Mononuclear cell (primary cell): ENCODE measurements at regions not wholly inside any gene's neighbourhood (a gene's known extent, or its start where the extent isn't known, plus 50 kb on each side); places are given as distances from the start of the nearest gene placed in this dataset.

Experiments used
- H3K27me3 ChIP-seq: 2 replicates; pipeline ENCODE4 v1.6.0; 2011; ENCODE audit warnings: low read length, control low read depth; ENCODE audit not compliant: insufficient read depth
- H3K4me1 ChIP-seq: 2 replicates; pipeline ENCODE4 v1.5.1; 2011; ENCODE audit warnings: mild to moderate bottlenecking, low read length, control low read depth; ENCODE audit not compliant: insufficient read depth
- H3K4me3 ChIP-seq: 2 replicates; pipeline ENCODE4 v1.5.1; 2011; ENCODE audit warnings: mild to moderate bottlenecking, low read length, moderate library complexity
- H3K9me3 ChIP-seq: 2 replicates; pipeline ENCODE4 v1.5.1; 2011; ENCODE audit warnings: low read depth, mild to moderate bottlenecking, control low read depth, low read length

- H3K9me3 ChIP-seq, result peaks cover 12% of the 10 kb centered on the region
- no peak overlapping the region for H3K4me3 ChIP-seq
- H3K27me3 ChIP-seq, result no peaks in the 10 kb centered on the region
- H3K4me1 ChIP-seq, result no peaks in the 10 kb centered on the region
Observed at GRCh38 chr11:95352733-95353346, 121.8 kb upstream of the SESN3 start.

GRCh38 chr11:95349345-95349942 lies 118.4 kb upstream of the SESN3 start:
- peaks cover 12% of the 10 kb centered on the region for H3K9me3 ChIP-seq
- H3K4me1 ChIP-seq, result peaks cover 14% of the 10 kb centered on the region
- no peak overlapping the region for H3K4me3 ChIP-seq
- no peaks in the 10 kb centered on the region for H3K27me3 ChIP-seq

GRCh38 chr11:95346265-95346664 lies 115.3 kb upstream of the SESN3 start:
- peaks cover 14% of the 10 kb centered on the region for H3K4me1 ChIP-seq
- no peak overlapping the region for H3K4me3 ChIP-seq
- peaks cover 12% of the 10 kb centered on the region for H3K9me3 ChIP-seq
- no peaks in the 10 kb centered on the region for H3K27me3 ChIP-seq

GRCh38 chr11:95345651-95346050 lies 114.6 kb upstream of the SESN3 start:
- H3K27me3 ChIP-seq, result no peaks in the 10 kb centered on the region
- peaks cover 12% of the 10 kb centered on the region for H3K9me3 ChIP-seq
- H3K4me3 ChIP-seq, result no peak overlapping the region
- peaks cover 14% of the 10 kb centered on the region for H3K4me1 ChIP-seq

GRCh38 chr11:95344932-95345642 lies 114.1 kb upstream of the SESN3 start:
- H3K9me3 ChIP-seq, result peaks cover 12% of the 10 kb centered on the region
- H3K27me3 ChIP-seq, result no peaks in the 10 kb centered on the region
- peaks cover 14% of the 10 kb centered on the region for H3K4me1 ChIP-seq
- H3K4me3 ChIP-seq, result no peak overlapping the region

- H3K9me3 ChIP-seq, result no peaks in the 10 kb centered on the region
- H3K4me1 ChIP-seq, result peaks cover 30% of the 10 kb centered on the region
- H3K4me3 ChIP-seq, result no peak overlapping the region
- no peaks in the 10 kb centered on the region for H3K27me3 ChIP-seq
Observed at GRCh38 chr11:95341221-95341620, 110.2 kb upstream of the SESN3 start.

GRCh38 chr11:95339086-95339901 lies 108.3 kb upstream of the SESN3 start:
- no peak overlapping the region for H3K4me3 ChIP-seq
- peaks cover 29% of the 10 kb centered on the region for H3K4me1 ChIP-seq
- no peaks in the 10 kb centered on the region for H3K9me3 ChIP-seq
- no peaks in the 10 kb centered on the region for H3K27me3 ChIP-seq

GRCh38 chr11:95338430-95338991 lies 107.5 kb upstream of the SESN3 start:
- no peak overlapping the region for H3K4me3 ChIP-seq
- H3K9me3 ChIP-seq, result no peaks in the 10 kb centered on the region
- H3K27me3 ChIP-seq, result no peaks in the 10 kb centered on the region
- peaks cover 29% of the 10 kb centered on the region for H3K4me1 ChIP-seq

- no peaks in the 10 kb centered on the region for H3K27me3 ChIP-seq
- no peaks in the 10 kb centered on the region for H3K9me3 ChIP-seq
- peaks cover 29% of the 10 kb centered on the region for H3K4me1 ChIP-seq
- no peak overlapping the region for H3K4me3 ChIP-seq
Observed at GRCh38 chr11:95337972-95338429, 107.0 kb upstream of the SESN3 start.

- Histone ChIP-seq H3K27me3 (no peaks in the 10 kb centered on the region), H3K9me3 (no peaks in the 10 kb centered on the region), H3K4me3 (peak overlapping the region; percentile 16), H3K4me1 (peaks cover 35% of the 10 kb centered on the region)
Observed at GRCh38 chr11:95337175-95337957, 106.4 kb upstream of the SESN3 start.

GRCh38 chr11:95335989-95336388 lies 105.0 kb upstream of the SESN3 start:
- H3K4me1 ChIP-seq, result peaks cover 39% of the 10 kb centered on the region
- no peaks in the 10 kb centered on the region for H3K9me3 ChIP-seq
- no peaks in the 10 kb centered on the region for H3K27me3 ChIP-seq
- no peak overlapping the region for H3K4me3 ChIP-seq

- no peaks in the 10 kb centered on the region for H3K27me3 ChIP-seq
- no peaks in the 10 kb centered on the region for H3K9me3 ChIP-seq
- H3K4me1 ChIP-seq, result peaks cover 20% of the 10 kb centered on the region
- no peak overlapping the region for H3K4me3 ChIP-seq
Observed at GRCh38 chr11:95331161-95331560, 100.2 kb upstream of the SESN3 start.

GRCh38 chr11:95330302-95330701 lies 99.3 kb upstream of the SESN3 start:
- no peaks in the 10 kb centered on the region for H3K9me3 ChIP-seq
- peaks cover 12% of the 10 kb centered on the region for H3K4me1 ChIP-seq
- H3K4me3 ChIP-seq, result no peak overlapping the region
- no peaks in the 10 kb centered on the region for H3K27me3 ChIP-seq

- Histone ChIP-seq H3K27me3 (no peaks in the 10 kb centered on the region), H3K9me3 (no peaks in the 10 kb centered on the region), H3K4me3 (no peak overlapping the region), H3K4me1 (peaks cover 7% of the 10 kb centered on the region)
Observed at GRCh38 chr11:95327273-95327948, 96.4 kb upstream of the SESN3 start.
